Liver (tissue), 3 donors: ENCODE measurements at regions not wholly inside any gene's neighbourhood (a gene's known extent, or its start where the extent isn't known, plus 50 kb on each side); places are given as distances from the start of the nearest gene placed in this dataset.

ENCODE experiments used
- EGR1 ChIP-seq, 2 donors: IDR thresholded peaks; 2 replicates each; pipeline ENCODE4 v1.6.1; 2016 to 2018; ENCODE audit warnings: antibody characterized with exemption in 2 of 2, low read depth in 2 of 2
- FOXA2 ChIP-seq: IDR thresholded peaks from 2 replicates; pipeline ENCODE4 v1.6.1; 2016; ENCODE audit warnings: antibody characterized with exemption
- HNF4A ChIP-seq, 2 donors: conservative IDR thresholded peaks; 2 replicates each; pipeline ENCODE4 v1.6.1; 2016; ENCODE audit warnings: antibody characterized with exemption in 2 of 2, mild to moderate bottlenecking in 2 of 2
- HNF4G ChIP-seq: IDR thresholded peaks from 2 replicates; pipeline ENCODE4 v1.6.1; 2016; ENCODE audit warnings: antibody characterized with exemption
- JUND ChIP-seq, 2 donors: IDR thresholded peaks; 2 replicates each; pipeline ENCODE4 v1.6.1; 2016; ENCODE audit warnings: antibody characterized with exemption in 2 of 2
- SP1 ChIP-seq: IDR thresholded peaks from 2 replicates; pipeline ENCODE4 v1.6.1; 2018; ENCODE audit warnings: antibody characterized with exemption, mild to moderate bottlenecking
- TAF1 ChIP-seq: conservative IDR thresholded peaks from 2 replicates; pipeline ENCODE4 v1.6.1; 2016; ENCODE audit warnings: antibody characterized with exemption, mild to moderate bottlenecking
- YY1 ChIP-seq: IDR thresholded peaks from 2 replicates; pipeline ENCODE4 v1.6.1; 2016; ENCODE audit warnings: antibody characterized with exemption, mild to moderate bottlenecking
- TF ChIP-seq, protein P1 (sequence below): IDR thresholded peaks from 2 replicates; pipeline ENCODE4 v1.6.1; 2016; ENCODE audit warnings: antibody characterized with exemption
- TF ChIP-seq, protein P2 (sequence below): IDR thresholded peaks from 2 replicates; pipeline ENCODE4 v1.6.1; 2016; ENCODE audit warnings: antibody characterized with exemption
- TF ChIP-seq, protein P3 (sequence below): fragments of 150-350 bp; IDR thresholded peaks from 2 replicates; pipeline ENCODE4 v1.5.1; 2017; ENCODE audit warnings: improper control_type of control experiment, low read depth, low read length; ENCODE audit not compliant: missing input control
- TF ChIP-seq, protein P4 (sequence below): IDR thresholded peaks from 2 replicates; pipeline ENCODE4 v1.6.1; 2016; ENCODE audit warnings: antibody characterized with exemption
- TF ChIP-seq, protein P5 (sequence below): IDR thresholded peaks from 2 replicates; pipeline ENCODE4 v1.6.1; 2016; ENCODE audit warnings: antibody characterized with exemption, mild to moderate bottlenecking
- donor health status: healthy.
- donor health status: healthy.

DNA sequence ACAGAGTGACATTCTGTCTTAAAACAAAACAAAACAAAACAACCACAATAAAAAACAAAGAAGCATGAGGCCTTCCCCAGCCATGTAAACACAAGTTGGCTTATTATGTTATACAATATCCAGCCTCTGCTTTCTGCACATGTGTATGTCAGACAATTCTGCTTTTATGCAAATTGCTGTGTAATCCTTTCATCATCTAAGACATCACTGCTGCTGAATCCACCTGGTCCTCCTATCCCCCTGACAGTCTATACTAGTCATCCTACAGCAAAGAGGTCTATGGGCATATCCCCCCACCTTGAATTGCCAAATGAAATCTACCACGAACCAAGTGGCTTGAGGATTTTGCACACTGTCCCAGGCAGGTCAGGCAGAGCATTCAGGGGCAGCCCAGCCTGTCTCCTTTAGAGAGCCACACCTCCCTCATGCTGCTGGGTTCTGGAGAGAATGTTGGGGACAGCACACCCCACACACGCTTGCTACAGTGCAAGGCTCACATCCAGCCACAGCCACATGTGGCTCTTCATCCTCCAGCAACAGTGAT, 339.6 kb upstream of the CDH5 start:
- TF ChIP-seq, protein P1, sequence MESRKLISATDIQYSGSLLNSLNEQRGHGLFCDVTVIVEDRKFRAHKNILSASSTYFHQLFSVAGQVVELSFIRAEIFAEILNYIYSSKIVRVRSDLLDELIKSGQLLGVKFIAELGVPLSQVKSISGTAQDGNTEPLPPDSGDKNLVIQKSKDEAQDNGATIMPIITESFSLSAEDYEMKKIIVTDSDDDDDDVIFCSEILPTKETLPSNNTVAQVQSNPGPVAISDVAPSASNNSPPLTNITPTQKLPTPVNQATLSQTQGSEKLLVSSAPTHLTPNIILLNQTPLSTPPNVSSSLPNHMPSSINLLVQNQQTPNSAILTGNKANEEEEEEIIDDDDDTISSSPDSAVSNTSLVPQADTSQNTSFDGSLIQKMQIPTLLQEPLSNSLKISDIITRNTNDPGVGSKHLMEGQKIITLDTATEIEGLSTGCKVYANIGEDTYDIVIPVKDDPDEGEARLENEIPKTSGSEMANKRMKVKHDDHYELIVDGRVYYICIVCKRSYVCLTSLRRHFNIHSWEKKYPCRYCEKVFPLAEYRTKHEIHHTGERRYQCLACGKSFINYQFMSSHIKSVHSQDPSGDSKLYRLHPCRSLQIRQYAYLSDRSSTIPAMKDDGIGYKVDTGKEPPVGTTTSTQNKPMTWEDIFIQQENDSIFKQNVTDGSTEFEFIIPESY: no peak
- TF ChIP-seq, protein P2, sequence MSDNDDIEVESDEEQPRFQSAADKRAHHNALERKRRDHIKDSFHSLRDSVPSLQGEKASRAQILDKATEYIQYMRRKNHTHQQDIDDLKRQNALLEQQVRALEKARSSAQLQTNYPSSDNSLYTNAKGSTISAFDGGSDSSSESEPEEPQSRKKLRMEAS: no peak
- TF ChIP-seq, protein P3, sequence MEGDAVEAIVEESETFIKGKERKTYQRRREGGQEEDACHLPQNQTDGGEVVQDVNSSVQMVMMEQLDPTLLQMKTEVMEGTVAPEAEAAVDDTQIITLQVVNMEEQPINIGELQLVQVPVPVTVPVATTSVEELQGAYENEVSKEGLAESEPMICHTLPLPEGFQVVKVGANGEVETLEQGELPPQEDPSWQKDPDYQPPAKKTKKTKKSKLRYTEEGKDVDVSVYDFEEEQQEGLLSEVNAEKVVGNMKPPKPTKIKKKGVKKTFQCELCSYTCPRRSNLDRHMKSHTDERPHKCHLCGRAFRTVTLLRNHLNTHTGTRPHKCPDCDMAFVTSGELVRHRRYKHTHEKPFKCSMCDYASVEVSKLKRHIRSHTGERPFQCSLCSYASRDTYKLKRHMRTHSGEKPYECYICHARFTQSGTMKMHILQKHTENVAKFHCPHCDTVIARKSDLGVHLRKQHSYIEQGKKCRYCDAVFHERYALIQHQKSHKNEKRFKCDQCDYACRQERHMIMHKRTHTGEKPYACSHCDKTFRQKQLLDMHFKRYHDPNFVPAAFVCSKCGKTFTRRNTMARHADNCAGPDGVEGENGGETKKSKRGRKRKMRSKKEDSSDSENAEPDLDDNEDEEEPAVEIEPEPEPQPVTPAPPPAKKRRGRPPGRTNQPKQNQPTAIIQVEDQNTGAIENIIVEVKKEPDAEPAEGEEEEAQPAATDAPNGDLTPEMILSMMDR: no peak
- no peak for TF ChIP-seq TAF1
- TF ChIP-seq SP1: no peak
- TF ChIP-seq HNF4A (conservative IDR thresholded peaks at IDR 0.05): no peak
- TF ChIP-seq, protein P4, sequence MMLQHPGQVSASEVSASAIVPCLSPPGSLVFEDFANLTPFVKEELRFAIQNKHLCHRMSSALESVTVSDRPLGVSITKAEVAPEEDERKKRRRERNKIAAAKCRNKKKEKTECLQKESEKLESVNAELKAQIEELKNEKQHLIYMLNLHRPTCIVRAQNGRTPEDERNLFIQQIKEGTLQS: no peak
- no peak for TF ChIP-seq EGR1 (IDR thresholded peaks at IDR 0.05; ENCODE audit: low read depth in 2 of 2)
- no peak for TF ChIP-seq HNF4G
- TF ChIP-seq YY1: no peak
- TF ChIP-seq, protein P5, sequence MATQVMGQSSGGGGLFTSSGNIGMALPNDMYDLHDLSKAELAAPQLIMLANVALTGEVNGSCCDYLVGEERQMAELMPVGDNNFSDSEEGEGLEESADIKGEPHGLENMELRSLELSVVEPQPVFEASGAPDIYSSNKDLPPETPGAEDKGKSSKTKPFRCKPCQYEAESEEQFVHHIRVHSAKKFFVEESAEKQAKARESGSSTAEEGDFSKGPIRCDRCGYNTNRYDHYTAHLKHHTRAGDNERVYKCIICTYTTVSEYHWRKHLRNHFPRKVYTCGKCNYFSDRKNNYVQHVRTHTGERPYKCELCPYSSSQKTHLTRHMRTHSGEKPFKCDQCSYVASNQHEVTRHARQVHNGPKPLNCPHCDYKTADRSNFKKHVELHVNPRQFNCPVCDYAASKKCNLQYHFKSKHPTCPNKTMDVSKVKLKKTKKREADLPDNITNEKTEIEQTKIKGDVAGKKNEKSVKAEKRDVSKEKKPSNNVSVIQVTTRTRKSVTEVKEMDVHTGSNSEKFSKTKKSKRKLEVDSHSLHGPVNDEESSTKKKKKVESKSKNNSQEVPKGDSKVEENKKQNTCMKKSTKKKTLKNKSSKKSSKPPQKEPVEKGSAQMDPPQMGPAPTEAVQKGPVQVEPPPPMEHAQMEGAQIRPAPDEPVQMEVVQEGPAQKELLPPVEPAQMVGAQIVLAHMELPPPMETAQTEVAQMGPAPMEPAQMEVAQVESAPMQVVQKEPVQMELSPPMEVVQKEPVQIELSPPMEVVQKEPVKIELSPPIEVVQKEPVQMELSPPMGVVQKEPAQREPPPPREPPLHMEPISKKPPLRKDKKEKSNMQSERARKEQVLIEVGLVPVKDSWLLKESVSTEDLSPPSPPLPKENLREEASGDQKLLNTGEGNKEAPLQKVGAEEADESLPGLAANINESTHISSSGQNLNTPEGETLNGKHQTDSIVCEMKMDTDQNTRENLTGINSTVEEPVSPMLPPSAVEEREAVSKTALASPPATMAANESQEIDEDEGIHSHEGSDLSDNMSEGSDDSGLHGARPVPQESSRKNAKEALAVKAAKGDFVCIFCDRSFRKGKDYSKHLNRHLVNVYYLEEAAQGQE: no peak
- no peak for TF ChIP-seq JUND (IDR thresholded peaks at IDR 0.05)
- no peak for TF ChIP-seq FOXA2
